Colonic mucosa (tissue), 4 donors: ENCODE measurements at regions not wholly inside any gene's neighbourhood (a gene's known extent, or its start where the extent isn't known, plus 50 kb on each side); places are given as distances from the start of the nearest gene placed in this dataset.

Source experiments
- DNase-seq: peaks from one replicate; pipeline ENCODE4 v3.0.0-alpha.2; 2020
- H3K27ac ChIP-seq: fragments of 200-600 bp; one replicate; pipeline ENCODE4 v1.8.0; 2021
- H3K27me3 ChIP-seq: fragments of 200-600 bp; one replicate; pipeline ENCODE4 v1.8.0; 2021
- H3K36me3 ChIP-seq: fragments of 200-600 bp; one replicate; pipeline ENCODE4 v1.8.0; 2021
- H3K4me1 ChIP-seq: fragments of 200-600 bp; one replicate; pipeline ENCODE4 v1.8.0; 2021; ENCODE audit warnings: mild to moderate bottlenecking
- H3K4me3 ChIP-seq: fragments of 200-600 bp; one replicate; pipeline ENCODE4 v1.8.0; 2021
- H3K9ac ChIP-seq, 2 donors: one replicate each; pipeline ENCODE4 v1.7.0; 2013; ENCODE audit warnings: control low read depth in 2 of 2, low read depth in 2 of 2, low read length in 2 of 2
- H3K9me3 ChIP-seq: fragments of 200-600 bp; one replicate; pipeline ENCODE4 v1.8.0; 2021
- CTCF ChIP-seq: fragments of 200-600 bp; IDR thresholded peaks from one replicate; pipeline ENCODE4 v1.8.0; 2022; ENCODE audit warnings: antibody characterized with exemption, mild to moderate bottlenecking
- intact Hi-C: fragments of 100-400 bp; cut with DNase I; formaldehyde crosslinking; loops from one replicate; pipeline ENCODE4 v1.14.1; 2022
- donor health status: healthy.
- donor health status: DM: no; HTN: no; CAD: no.
- donor health status: DM: no; HTN: no; CAD: no.

GRCh38 chr14:21875791-21876190 is 202.2 kb upstream of the OR4E1 start:
- no peak for DNase-seq
- Histone ChIP-seq H3K4me1 (no peaks in the 10 kb centered on the region), H3K9me3 (no peaks in the 10 kb centered on the region), H3K36me3 (no peaks in the 10 kb centered on the region), H3K4me3 (no peak overlapping the region), H3K27ac (no peak overlapping the region), H3K9ac (no peak overlapping the region), H3K27me3 (no peaks in the 10 kb centered on the region)
- intact Hi-C loops, result no loop called here
- no peak for TF ChIP-seq CTCF

GRCh38 chr14:21874946-21875345 is 201.3 kb upstream of the OR4E1 start:
- intact Hi-C loops, result no loop called here
- Histone ChIP-seq H3K9me3 (no peaks in the 10 kb centered on the region), H3K36me3 (no peaks in the 10 kb centered on the region), H3K27ac (no peak overlapping the region), H3K27me3 (no peaks in the 10 kb centered on the region), H3K4me3 (no peak overlapping the region), H3K9ac (no peak overlapping the region), H3K4me1 (no peaks in the 10 kb centered on the region)
- no peak for DNase-seq
- TF ChIP-seq CTCF, result no peak

GRCh38 chr14:21874167-21874566 is 200.5 kb upstream of the OR4E1 start:
- intact Hi-C loops, result no loop called here
- Histone ChIP-seq H3K4me1 (no peaks in the 10 kb centered on the region), H3K27me3 (no peaks in the 10 kb centered on the region), H3K27ac (no peak overlapping the region), H3K9me3 (no peaks in the 10 kb centered on the region), H3K9ac (no peak overlapping the region), H3K4me3 (no peak overlapping the region), H3K36me3 (no peaks in the 10 kb centered on the region)
- TF ChIP-seq CTCF, result no peak
- DNase-seq, result no peak

- Histone ChIP-seq H3K27ac (no peak overlapping the region), H3K4me1 (no peaks in the 10 kb centered on the region), H3K4me3 (no peak overlapping the region), H3K9ac (no peak overlapping the region), H3K9me3 (no peaks in the 10 kb centered on the region), H3K36me3 (no peaks in the 10 kb centered on the region), H3K27me3 (no peaks in the 10 kb centered on the region)
- DNase-seq, result peak; percentile 56
- TF ChIP-seq CTCF, result peak; percentile 66
- intact Hi-C loops, result no loop called here
Observed at GRCh38 chr14:21868442-21869046, 194.9 kb upstream of the OR4E1 start.

- H3K9ac ChIP-seq, result no peak overlapping the region
- no peaks in the 10 kb centered on the region for H3K9me3 ChIP-seq
- H3K36me3 ChIP-seq, result no peaks in the 10 kb centered on the region
- DNase-seq, result no peak
- TF ChIP-seq CTCF, result no peak
- intact Hi-C loops, result no loop called here
- H3K27ac ChIP-seq, result no peak overlapping the region
- H3K4me1 ChIP-seq, result no peaks in the 10 kb centered on the region
- no peaks in the 10 kb centered on the region for H3K27me3 ChIP-seq
- H3K4me3 ChIP-seq, result no peak overlapping the region
Observed at GRCh38 chr14:21867541-21867940, 193.9 kb upstream of the OR4E1 start.

- Histone ChIP-seq H3K9ac (no peak overlapping the region), H3K27ac (no peak overlapping the region), H3K4me3 (no peak overlapping the region), H3K36me3 (no peaks in the 10 kb centered on the region), H3K9me3 (no peaks in the 10 kb centered on the region), H3K4me1 (no peaks in the 10 kb centered on the region), H3K27me3 (no peaks in the 10 kb centered on the region)
- DNase-seq, result no peak
- TF ChIP-seq CTCF, result no peak
- intact Hi-C loops, result no loop called here
Observed at GRCh38 chr14:21866479-21866878, 192.9 kb upstream of the OR4E1 start.
